Calu3 (cell line): ENCODE measurements at regions not wholly inside any gene's neighbourhood (a gene's known extent, or its start where the extent isn't known, plus 50 kb on each side); places are given as distances from the start of the nearest gene placed in this dataset.

Experiments
- BruUV-seq: library from RNA; stranded (reverse); fragments of 400-500 nt; replicated peaks from 2 replicates; lab custom pipeline; 2021; lab: Mats Ljungman, UMichigan
- CTCF ChIA-PET: fragments of 300-600 bp; sonication (Branson Sonifier 250); formaldehyde crosslinking; loops from one replicate; lab custom pipeline; 2022; ENCODE audit warnings: antibody characterized with exemption; lab: Charles Lee
- DNase-seq: peaks from one replicate; pipeline ENCODE4 v3.0.0; 2022
- H3K27ac Mint-ChIP-seq: one replicate; pipeline ENCODE4 v1.8.0; 2022; ENCODE audit warnings: mixed read lengths; ENCODE audit not compliant: unreplicated experiment
- H3K27me3 Mint-ChIP-seq: one replicate; pipeline ENCODE4 v1.8.0; 2022; ENCODE audit warnings: mixed read lengths; ENCODE audit not compliant: unreplicated experiment
- H3K36me3 Mint-ChIP-seq: one replicate; pipeline ENCODE4 v1.8.0; 2022; ENCODE audit warnings: mild to moderate bottlenecking, moderate library complexity, mixed read lengths; ENCODE audit not compliant: insufficient read depth, unreplicated experiment
- H3K4me1 Mint-ChIP-seq: one replicate; pipeline ENCODE4 v1.8.0; 2022; ENCODE audit warnings: mild to moderate bottlenecking, low read depth, mixed read lengths; ENCODE audit not compliant: unreplicated experiment
- H3K4me3 Mint-ChIP-seq: one replicate; pipeline ENCODE4 v1.8.0; 2022; ENCODE audit warnings: mild to moderate bottlenecking, low read depth, moderate library complexity, mixed read lengths; ENCODE audit not compliant: unreplicated experiment
- H3K9me3 Mint-ChIP-seq: one replicate; pipeline ENCODE4 v1.8.0; 2022; ENCODE audit warnings: low read depth, mixed read lengths; ENCODE audit not compliant: unreplicated experiment
- intact Hi-C: fragments of 100-400 bp; cut with micrococcal nuclease; formaldehyde crosslinking; loops from one replicate; pipeline ENCODE4 v1.10.0; 2022; ENCODE audit not compliant: unreplicated experiment
- TF ChIP-seq, protein P1 (sequence below): fragments of 200-600 bp; IDR thresholded peaks from one replicate; pipeline ENCODE4 v1.8.0; 2022; ENCODE audit warnings: antibody characterized with exemption; ENCODE audit not compliant: unreplicated experiment

- DNase-seq: no peak
- Mint-ChIP-seq H3K9me3 (no peaks in the 10 kb centered on the region), H3K27ac (no peak overlapping the region), H3K4me3 (no peak overlapping the region), H3K4me1 (no peaks in the 10 kb centered on the region), H3K27me3 (no peaks in the 10 kb centered on the region), H3K36me3 (no peaks in the 10 kb centered on the region)
- intact Hi-C loops: no loop called here
- CTCF ChIA-PET: no interaction called here
- BruUV-seq: no TSS peak
- TF ChIP-seq, protein P1, sequence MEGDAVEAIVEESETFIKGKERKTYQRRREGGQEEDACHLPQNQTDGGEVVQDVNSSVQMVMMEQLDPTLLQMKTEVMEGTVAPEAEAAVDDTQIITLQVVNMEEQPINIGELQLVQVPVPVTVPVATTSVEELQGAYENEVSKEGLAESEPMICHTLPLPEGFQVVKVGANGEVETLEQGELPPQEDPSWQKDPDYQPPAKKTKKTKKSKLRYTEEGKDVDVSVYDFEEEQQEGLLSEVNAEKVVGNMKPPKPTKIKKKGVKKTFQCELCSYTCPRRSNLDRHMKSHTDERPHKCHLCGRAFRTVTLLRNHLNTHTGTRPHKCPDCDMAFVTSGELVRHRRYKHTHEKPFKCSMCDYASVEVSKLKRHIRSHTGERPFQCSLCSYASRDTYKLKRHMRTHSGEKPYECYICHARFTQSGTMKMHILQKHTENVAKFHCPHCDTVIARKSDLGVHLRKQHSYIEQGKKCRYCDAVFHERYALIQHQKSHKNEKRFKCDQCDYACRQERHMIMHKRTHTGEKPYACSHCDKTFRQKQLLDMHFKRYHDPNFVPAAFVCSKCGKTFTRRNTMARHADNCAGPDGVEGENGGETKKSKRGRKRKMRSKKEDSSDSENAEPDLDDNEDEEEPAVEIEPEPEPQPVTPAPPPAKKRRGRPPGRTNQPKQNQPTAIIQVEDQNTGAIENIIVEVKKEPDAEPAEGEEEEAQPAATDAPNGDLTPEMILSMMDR: no peak
Measured at GRCh38 chr11:26086028-26086427, 245.9 kb upstream of the ANO3 start.

DNA sequence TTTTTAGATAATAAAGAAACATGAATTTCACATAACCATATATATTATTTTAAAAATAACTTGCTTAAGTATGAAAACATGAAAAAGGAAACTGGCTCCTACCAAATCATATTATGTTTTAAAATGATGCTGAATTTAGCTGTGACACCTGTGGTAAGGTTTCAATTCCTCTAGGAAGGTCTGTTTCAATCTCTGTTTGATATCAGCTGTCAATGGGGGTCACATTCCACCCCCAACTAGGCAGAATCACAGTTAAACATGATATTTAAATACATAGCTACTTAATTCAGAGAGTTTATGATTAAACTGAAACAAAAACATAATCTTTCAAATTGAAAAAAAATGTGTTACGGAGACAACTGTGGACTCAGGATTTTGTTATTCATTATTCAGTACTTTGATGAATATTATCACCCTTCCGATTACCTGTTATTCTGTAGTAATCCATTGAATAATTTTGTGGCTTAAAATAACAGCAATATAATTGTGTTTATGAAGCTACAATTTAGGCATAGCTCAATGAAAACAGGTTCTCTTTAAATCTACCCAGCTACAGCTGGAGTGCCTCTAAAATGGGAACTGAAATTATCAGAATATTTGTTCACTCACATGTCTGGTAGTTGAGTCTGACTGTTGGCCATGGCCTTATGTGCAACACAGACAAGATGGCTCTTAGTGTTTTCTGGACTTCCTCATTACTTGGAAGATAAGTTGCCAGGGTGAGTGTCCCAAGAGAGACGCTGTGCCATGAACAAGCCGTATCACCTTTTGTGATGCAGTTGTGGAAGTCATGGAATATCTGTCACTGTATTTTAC is 244.6 kb upstream of the ANO3 start:
- Mint-ChIP-seq H3K36me3 (no peaks in the 10 kb centered on the region), H3K27me3 (no peaks in the 10 kb centered on the region), H3K4me3 (no peak overlapping the region), H3K27ac (no peak overlapping the region), H3K4me1 (no peaks in the 10 kb centered on the region), H3K9me3 (no peaks in the 10 kb centered on the region)
- TF ChIP-seq, protein P1: no peak
- no peak for DNase-seq
- BruUV-seq: no TSS peak
- CTCF ChIA-PET: no interaction called here
- intact Hi-C loops: no loop called here

GRCh38 chr11:26088391-26088790 is 243.5 kb upstream of the ANO3 start:
- intact Hi-C loops: no loop called here
- H3K27me3 Mint-ChIP-seq: no peaks in the 10 kb centered on the region
- no peak overlapping the region for H3K4me3 Mint-ChIP-seq
- H3K27ac Mint-ChIP-seq: no peak overlapping the region
- no TSS peak for BruUV-seq
- DNase-seq: no peak
- H3K9me3 Mint-ChIP-seq: no peaks in the 10 kb centered on the region
- H3K4me1 Mint-ChIP-seq: no peaks in the 10 kb centered on the region
- CTCF ChIA-PET: no interaction called here
- TF ChIP-seq, protein P1: no peak
- no peaks in the 10 kb centered on the region for H3K36me3 Mint-ChIP-seq

GRCh38 chr11:26090651-26091050 is 241.3 kb upstream of the ANO3 start:
- Mint-ChIP-seq H3K9me3 (peaks cover 4% of the 10 kb centered on the region), H3K27me3 (no peaks in the 10 kb centered on the region), H3K27ac (no peak overlapping the region), H3K4me1 (no peaks in the 10 kb centered on the region), H3K36me3 (no peaks in the 10 kb centered on the region), H3K4me3 (no peak overlapping the region)
- no TSS peak for BruUV-seq
- DNase-seq: no peak
- intact Hi-C loops: no loop called here
- TF ChIP-seq, protein P1: no peak
- CTCF ChIA-PET: interaction anchor here (0.5 kb wide), 1 partner anchor 11 kb away, joined by 4 read pairs; no protein-coding TSS in a partner anchor
